ENCODE measurements at regions not wholly inside any gene's neighbourhood (a gene's known extent, or its start where the extent isn't known, plus 50 kb on each side); places are given as distances from the start of the nearest gene placed in this dataset.

- H2BK15ac ChIP-seq (ENCODE audit: low read depth, low read length) = no peak overlapping the region
- no peak overlapping the region for H3K18ac ChIP-seq (ENCODE audit: low read depth, low read length)
- peak; percentile 50 for DNase-seq
- no peaks in the 10 kb centered on the region for H3K4me1 ChIP-seq (ENCODE audit: control insufficient read depth, insufficient read depth, low read length)
- no peaks in the 10 kb centered on the region for H3K36me3 ChIP-seq (ENCODE audit: control insufficient read depth, insufficient read depth, low read length)
- intact Hi-C loops (cut with micrococcal nuclease) = loop anchor here (1.0 to 10.0 kb wide), 4 partner anchors 306 to 1777 kb away; no protein-coding TSS in a partner anchor
- H3K4ac ChIP-seq (ENCODE audit: low read depth, low read length) = no peak overlapping the region
- no TSS peak for BruUV-seq (replicated peaks)
- H4K8ac ChIP-seq (ENCODE audit: low read depth in 2 of 2, low read length in 2 of 2) = no peak overlapping the region
- ChIA-PET CTCF (no interaction called here), POLR2A (ENCODE audit: unreplicated experiment) (no interaction called here)
- no peak overlapping the region for H3K9ac ChIP-seq (ENCODE audit: low read depth, low read length)
- no peaks in the 10 kb centered on the region for H4K20me1 ChIP-seq (ENCODE audit: insufficient read depth, low read length)
- H3K79me1 ChIP-seq (ENCODE audit: low read depth in 1 of 2, low read length in 2 of 2) = no peaks in the 10 kb centered on the region
- H3K27me3 ChIP-seq (ENCODE audit: control insufficient read depth, insufficient read depth, low read length) = no peaks in the 10 kb centered on the region
- no peaks in the 10 kb centered on the region for H3K9me3 ChIP-seq (ENCODE audit: control insufficient read depth, insufficient read depth, low read length)
- in situ Hi-C loops (cut with MboI; ENCODE audit: low sequenced_read_pairs) = loop anchor here (25.0 kb wide), 3 partner anchors 1147 to 1772 kb away; no protein-coding TSS in a partner anchor
- no peak overlapping the region for H2AFZ ChIP-seq (replicated peaks; ENCODE audit: low read length, poor library complexity)
- no peak overlapping the region for H2BK20ac ChIP-seq (ENCODE audit: low read depth, low read length)
- H2BK120ac ChIP-seq (ENCODE audit: low read depth, low read length) = no peak overlapping the region
- no peak overlapping the region for H3K4me3 ChIP-seq (ENCODE audit: insufficient read depth, low read depth, low read length)
- dilution Hi-C loops (cut with HindIII; ENCODE audit: low sequenced_read_pairs, unreplicated experiment) = no loop called here
- H3K23ac ChIP-seq (ENCODE audit: low read depth, low read length) = no peak overlapping the region
- H3K9me1 ChIP-seq (ENCODE audit: insufficient read depth, low read length) = no peaks in the 10 kb centered on the region
- WGBS, 2 experiments (ENCODE audit: extremely low coverage in 2 of 2, insufficient read length in 1 of 2) = 7% methylated on average over 3 of the region's 6 CpGs; no CpG with 5 or more reads in 1 of the 2 experiments
- no peak overlapping the region for H3K4me2 ChIP-seq (ENCODE audit: low read depth, low read length)
- ATAC-seq (ENCODE audit: low read depth) = peak; percentile 87
- no peak overlapping the region for H3K56ac ChIP-seq (ENCODE audit: extremely low read depth, insufficient read depth, low read length)
- TF ChIP-seq SMC3 (IDR thresholded peaks at IDR 0.05; ENCODE audit: low read depth, low read length) (peak; percentile 85), RAD21 (IDR thresholded peaks at IDR 0.05; ENCODE audit: low read length) (peak; percentile 81), POLR2A (IDR thresholded peaks at IDR 0.05; ENCODE audit: low read depth, low read length) (no peak)
- TF ChIP-seq, protein P1, sequence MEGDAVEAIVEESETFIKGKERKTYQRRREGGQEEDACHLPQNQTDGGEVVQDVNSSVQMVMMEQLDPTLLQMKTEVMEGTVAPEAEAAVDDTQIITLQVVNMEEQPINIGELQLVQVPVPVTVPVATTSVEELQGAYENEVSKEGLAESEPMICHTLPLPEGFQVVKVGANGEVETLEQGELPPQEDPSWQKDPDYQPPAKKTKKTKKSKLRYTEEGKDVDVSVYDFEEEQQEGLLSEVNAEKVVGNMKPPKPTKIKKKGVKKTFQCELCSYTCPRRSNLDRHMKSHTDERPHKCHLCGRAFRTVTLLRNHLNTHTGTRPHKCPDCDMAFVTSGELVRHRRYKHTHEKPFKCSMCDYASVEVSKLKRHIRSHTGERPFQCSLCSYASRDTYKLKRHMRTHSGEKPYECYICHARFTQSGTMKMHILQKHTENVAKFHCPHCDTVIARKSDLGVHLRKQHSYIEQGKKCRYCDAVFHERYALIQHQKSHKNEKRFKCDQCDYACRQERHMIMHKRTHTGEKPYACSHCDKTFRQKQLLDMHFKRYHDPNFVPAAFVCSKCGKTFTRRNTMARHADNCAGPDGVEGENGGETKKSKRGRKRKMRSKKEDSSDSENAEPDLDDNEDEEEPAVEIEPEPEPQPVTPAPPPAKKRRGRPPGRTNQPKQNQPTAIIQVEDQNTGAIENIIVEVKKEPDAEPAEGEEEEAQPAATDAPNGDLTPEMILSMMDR (conservative IDR thresholded peaks at IDR 0.05; ENCODE audit: low read depth, low read length) = peak; percentile 85
- no peak overlapping the region for H3K27ac ChIP-seq (ENCODE audit: insufficient read depth, low read length)
- no peak overlapping the region for H2AK5ac ChIP-seq (ENCODE audit: low read depth, low read length)
- H3K14ac ChIP-seq (replicated peaks; ENCODE audit: low read depth, low read length) = no peak overlapping the region
- no peak overlapping the region for H4K5ac ChIP-seq (ENCODE audit: low read depth, low read length)
- no peak overlapping the region for H4K91ac ChIP-seq (ENCODE audit: insufficient read depth, low read depth, low read length)
- no peak overlapping the region for H2BK5ac ChIP-seq (ENCODE audit: low read depth, low read length, poor library complexity, severe bottlenecking)
- no peak overlapping the region for H2AK9ac ChIP-seq (replicated peaks; ENCODE audit: low read depth, low read length, poor library complexity)
Observed at GRCh38 chr3:20340324-20340928, 154.4 kb upstream of the SGO1 start.
